Stomach (tissue), 4 donors: ENCODE measurements at regions not wholly inside any gene's neighbourhood (a gene's known extent, or its start where the extent isn't known, plus 50 kb on each side); places are given as distances from the start of the nearest gene placed in this dataset.
"Not testable (repeated sequence)": the region's sequence is repeated elsewhere in the genome, so short reads cannot be mapped to it uniquely, and the experiment has no call there.

Experiments
- CTCF ChIP-seq, 7 experiments: fragments of 450-650 bp in 4 of 7; fragments of 200-600 bp in 3 of 7; sonication (generic) in 3 of 7; IDR thresholded peaks; one replicate each; pipeline ENCODE4 v1.5.1; 2016 to 2019; ENCODE audit warnings: antibody characterized with exemption in 7 of 7, control low read depth in 2 of 7, mild to moderate bottlenecking in 1 of 7
- POLR2A ChIP-seq, 4 donors: fragments of 450-650 bp; IDR thresholded peaks; one replicate each; pipeline ENCODE4 v1.6.1; 2016; ENCODE audit warnings: antibody characterized with exemption in 4 of 4, control low read depth in 2 of 4, mild to moderate bottlenecking in 1 of 4, moderate library complexity in 1 of 4
- POLR2AphosphoS5 ChIP-seq, 3 donors: sonication (generic); formaldehyde crosslinking; IDR thresholded peaks; one replicate each; pipeline ENCODE4 v1.6.1; 2016; ENCODE audit warnings: antibody characterized with exemption in 3 of 3

DNA sequence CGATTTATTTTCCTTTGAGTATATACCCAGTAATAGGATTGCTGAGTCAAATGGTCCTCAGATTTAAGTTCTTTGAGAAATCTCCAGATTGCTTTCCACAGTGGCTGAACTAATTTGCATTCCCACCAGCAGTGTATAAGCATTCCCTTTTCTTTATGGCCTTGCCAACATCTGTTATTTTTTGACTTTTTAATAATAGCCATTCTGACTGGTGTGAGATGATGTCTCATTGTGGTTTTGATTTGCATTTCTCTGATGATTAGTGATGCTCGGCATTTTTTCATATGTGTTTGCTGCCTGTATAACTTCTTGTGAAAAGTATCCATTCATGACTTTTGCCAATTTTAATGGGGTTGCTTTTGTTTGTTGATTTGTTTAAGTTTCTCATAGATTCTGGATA lies 209.5 kb upstream of the NPSR1 start:
- not testable (repeated sequence) for TF ChIP-seq CTCF, POLR2AphosphoS5, POLR2A (IDR thresholded peaks at IDR 0.05)
